ENCODE measurements at regions not wholly inside any gene's neighbourhood (a gene's known extent, or its start where the extent isn't known, plus 50 kb on each side); places are given as distances from the start of the nearest gene placed in this dataset.

DNA sequence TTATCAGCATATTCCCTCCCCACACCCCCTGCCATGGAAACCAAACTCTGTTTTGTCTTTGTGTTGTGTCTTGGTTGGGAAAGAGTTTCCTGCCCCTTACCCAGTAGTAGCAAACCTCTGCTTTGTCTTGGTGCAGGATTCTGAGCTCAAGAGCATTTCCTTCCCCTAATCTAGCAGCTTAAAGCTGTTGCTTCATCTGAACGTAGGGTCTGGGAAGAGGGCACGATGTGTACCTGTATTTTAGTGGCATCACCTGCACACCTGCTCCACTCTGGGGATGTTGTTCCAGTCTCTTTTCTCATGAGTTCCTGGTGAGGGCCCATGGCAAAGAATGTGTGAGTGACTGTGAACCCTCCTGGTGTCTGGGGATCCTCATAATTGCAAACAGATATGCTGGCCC is 164.7 kb downstream of the SCP2D1 start:
- no peaks in the 10 kb centered on the region for H3F3A ChIP-seq (replicated peaks; ENCODE audit: insufficient read depth)
- WGBS (ENCODE audit: low lambda C conversion rate), result 3% methylated on average over 2 of the region's 2 CpGs
- no peaks in the 10 kb centered on the region for H3K79me2 ChIP-seq (ENCODE audit: insufficient read depth)
- H2AFZ ChIP-seq (ENCODE audit: low read depth), result no peak overlapping the region
- H3K4me2 ChIP-seq, result no peak overlapping the region
- H3K9ac ChIP-seq, result no peak overlapping the region
- POLR2A ChIA-PET, result no interaction called here
- H3K27ac ChIP-seq (ENCODE audit: low read depth in 2 of 2, low read length in 1 of 2), result no peak overlapping the region
- no peaks in the 10 kb centered on the region for H3K27me3 ChIP-seq (ENCODE audit: insufficient read depth)
- DNase-seq, result no peak
- peaks cover 0 to 2% of the 10 kb centered on the region in 2 experiments; a peak in 1 of 4 replicates for H3K4me1 ChIP-seq (ENCODE audit: control insufficient read depth in 1 of 2, insufficient read depth in 2 of 2, low read depth in 1 of 2, low read length in 1 of 2)
- H3K36me3 ChIP-seq (replicated peaks in 1 of 2; ENCODE audit: control insufficient read depth in 1 of 2, insufficient read depth in 2 of 2, low read length in 1 of 2), result no peaks in the 10 kb centered on the region
- no peaks in the 10 kb centered on the region for H3K9me2 ChIP-seq
- no peaks in the 10 kb centered on the region for H3K9me3 ChIP-seq
- TF ChIP-seq ZBTB33 (IDR thresholded peaks at IDR 0.05; ENCODE audit: borderline replicate concordance, low read depth) (no peak), SIN3A (IDR thresholded peaks at IDR 0.05; ENCODE audit: borderline replicate concordance, low read depth, low read length) (no peak), POLR2AphosphoS5 (IDR thresholded peaks at IDR 0.05; ENCODE audit: low read depth, low read length) (no peak), GATA2 (CRISPR knock-in tag; IDR thresholded peaks at IDR 0.05) (no peak), TCF12 (IDR thresholded peaks at IDR 0.05) (no peak), REST (IDR thresholded peaks at IDR 0.05; ENCODE audit: low read depth, low read length) (no peak), YY1 (IDR thresholded peaks at IDR 0.05; ENCODE audit: low read depth) (no peak), EP300 (IDR thresholded peaks at IDR 0.05; ENCODE audit: borderline replicate concordance in 1 of 2, low read depth in 1 of 2, low read length in 1 of 2) (no peak), NRF1 (IDR thresholded peaks at IDR 0.05; ENCODE audit: low read depth, low read length) (no peak), SMC3 (IDR thresholded peaks at IDR 0.05; ENCODE audit: low read depth, low read length) (no peak), EZH2phosphoT487 (IDR thresholded peaks at IDR 0.05; ENCODE audit: borderline replicate concordance, low read depth) (no peak), FOXM1 (IDR thresholded peaks at IDR 0.05; ENCODE audit: low read depth) (no peak), TAF1 (IDR thresholded peaks at IDR 0.05; ENCODE audit: borderline replicate concordance, low read depth, low read length) (no peak), CTCF (IDR thresholded peaks at IDR 0.05) (no peak)
- TF ChIP-seq, protein P1, sequence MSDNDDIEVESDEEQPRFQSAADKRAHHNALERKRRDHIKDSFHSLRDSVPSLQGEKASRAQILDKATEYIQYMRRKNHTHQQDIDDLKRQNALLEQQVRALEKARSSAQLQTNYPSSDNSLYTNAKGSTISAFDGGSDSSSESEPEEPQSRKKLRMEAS (IDR thresholded peaks at IDR 0.05; ENCODE audit: low read depth), result no peak
- H3K4me3 ChIP-seq (ENCODE audit: low read depth in 2 of 2, low read length in 1 of 2), result no peak overlapping the region
- CTCF ChIA-PET, result no interaction called here
- no peaks in the 10 kb centered on the region for H4K20me1 ChIP-seq (ENCODE audit: insufficient read depth)
